Gastroesophageal sphincter (tissue), 3 donors: ENCODE measurements at regions not wholly inside any gene's neighbourhood (a gene's known extent, or its start where the extent isn't known, plus 50 kb on each side); places are given as distances from the start of the nearest gene placed in this dataset.

ENCODE experiments used
- POLR2A ChIP-seq, 2 donors: fragments of 450-650 bp; IDR thresholded peaks; one replicate each; pipeline ENCODE4 v1.6.1; 2017; ENCODE audit warnings: antibody characterized with exemption in 2 of 2, mild to moderate bottlenecking in 2 of 2, moderate library complexity in 1 of 2
- POLR2AphosphoS5 ChIP-seq: sonication (generic); formaldehyde crosslinking; IDR thresholded peaks from one replicate; pipeline ENCODE4 v1.6.1; 2017; ENCODE audit warnings: antibody characterized with exemption
- TF ChIP-seq, protein P1 (sequence below), 4 experiments: fragments of 200-600 bp in 2 of 4; fragments of 450-650 bp in 2 of 4; sonication (generic) in 1 of 4; IDR thresholded peaks; one replicate each; pipeline ENCODE4 v1.5.1; 2017 to 2019; ENCODE audit warnings: antibody characterized with exemption in 4 of 4, mild to moderate bottlenecking in 2 of 4, moderate library complexity in 2 of 4

- TF ChIP-seq, protein P1, sequence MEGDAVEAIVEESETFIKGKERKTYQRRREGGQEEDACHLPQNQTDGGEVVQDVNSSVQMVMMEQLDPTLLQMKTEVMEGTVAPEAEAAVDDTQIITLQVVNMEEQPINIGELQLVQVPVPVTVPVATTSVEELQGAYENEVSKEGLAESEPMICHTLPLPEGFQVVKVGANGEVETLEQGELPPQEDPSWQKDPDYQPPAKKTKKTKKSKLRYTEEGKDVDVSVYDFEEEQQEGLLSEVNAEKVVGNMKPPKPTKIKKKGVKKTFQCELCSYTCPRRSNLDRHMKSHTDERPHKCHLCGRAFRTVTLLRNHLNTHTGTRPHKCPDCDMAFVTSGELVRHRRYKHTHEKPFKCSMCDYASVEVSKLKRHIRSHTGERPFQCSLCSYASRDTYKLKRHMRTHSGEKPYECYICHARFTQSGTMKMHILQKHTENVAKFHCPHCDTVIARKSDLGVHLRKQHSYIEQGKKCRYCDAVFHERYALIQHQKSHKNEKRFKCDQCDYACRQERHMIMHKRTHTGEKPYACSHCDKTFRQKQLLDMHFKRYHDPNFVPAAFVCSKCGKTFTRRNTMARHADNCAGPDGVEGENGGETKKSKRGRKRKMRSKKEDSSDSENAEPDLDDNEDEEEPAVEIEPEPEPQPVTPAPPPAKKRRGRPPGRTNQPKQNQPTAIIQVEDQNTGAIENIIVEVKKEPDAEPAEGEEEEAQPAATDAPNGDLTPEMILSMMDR (IDR thresholded peaks at IDR 0.05): no peak
- TF ChIP-seq POLR2A (IDR thresholded peaks at IDR 0.05) (no peak), POLR2AphosphoS5 (no peak)
Observed at GRCh38 chr1:195604287-195604686, 1004.0 kb downstream of the KCNT2 start.
